ENCODE measurements at regions not wholly inside any gene's neighbourhood (a gene's known extent, or its start where the extent isn't known, plus 50 kb on each side); places are given as distances from the start of the nearest gene placed in this dataset.
"Not testable (repeated sequence)": the region's sequence is repeated elsewhere in the genome, so short reads cannot be mapped to it uniquely, and the experiment has no call there.

GRCh38 chr3:127491024-127491305, 99.6 kb downstream of the TPRA1 start:
- TF ChIP-seq POLR2A (IDR thresholded peaks at IDR 0.05; ENCODE audit: borderline replicate concordance, extremely low read depth, insufficient read depth, insufficient read length); CTCF (IDR thresholded peaks at IDR 0.05 in 2 of 3, conservative IDR thresholded peaks at IDR 0.05 in 1 of 3; ENCODE audit: borderline replicate concordance in 1 of 3, insufficient read depth in 1 of 3, low read depth in 2 of 3, low read length in 2 of 3); SIN3A (IDR thresholded peaks at IDR 0.05; ENCODE audit: low read depth); ZBTB33 (IDR thresholded peaks at IDR 0.05; ENCODE audit: extremely low read depth, insufficient replicate concordance, low read length); RAD21 (IDR thresholded peaks at IDR 0.05; ENCODE audit: low read depth); POLR2AphosphoS5 (IDR thresholded peaks at IDR 0.05; ENCODE audit: low read depth, low read length); YY1 (IDR thresholded peaks at IDR 0.05; ENCODE audit: extremely low read depth, insufficient replicate concordance, low read depth, low read length); JUND (IDR thresholded peaks at IDR 0.05); EZH2 (IDR thresholded peaks at IDR 0.05); MAX (IDR thresholded peaks at IDR 0.05): not testable (repeated sequence)
- TF ChIP-seq, protein P1, sequence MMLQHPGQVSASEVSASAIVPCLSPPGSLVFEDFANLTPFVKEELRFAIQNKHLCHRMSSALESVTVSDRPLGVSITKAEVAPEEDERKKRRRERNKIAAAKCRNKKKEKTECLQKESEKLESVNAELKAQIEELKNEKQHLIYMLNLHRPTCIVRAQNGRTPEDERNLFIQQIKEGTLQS (IDR thresholded peaks at IDR 0.05), result not testable (repeated sequence)

All from HCT116 (cell line).